Left colon (tissue), 2 donors: ENCODE measurements at regions not wholly inside any gene's neighbourhood (a gene's known extent, or its start where the extent isn't known, plus 50 kb on each side); places are given as distances from the start of the nearest gene placed in this dataset.
"Not testable (repeated sequence)": the region's sequence is repeated elsewhere in the genome, so short reads cannot be mapped to it uniquely, and the experiment has no call there.

Experiments
- ATAC-seq: fragments of 200-7000 bp; cut with Tn5 transposase; one replicate; pipeline ENCODE4 v1.9.1; 2020; ENCODE audit warnings: mild to moderate bottlenecking, moderate library complexity
- DNase-seq, 2 donors: peaks; one replicate each; pipeline ENCODE4 v3.0.0-alpha.2; 2020
- intact Hi-C, 2 donors: fragments of 100-400 bp; cut with DNase I in 1 of 2; cut with micrococcal nuclease in 1 of 2; formaldehyde crosslinking; loops; one replicate each; pipeline versions ENCODE4 v1.11.2 to v1.14.0; 2022; cut with DNase I, micrococcal nuclease
- donor health status: DM: no; HTN: no; CAD: no.
- donor health status: DM: yes; HTN: yes; CAD: no.

DNA sequence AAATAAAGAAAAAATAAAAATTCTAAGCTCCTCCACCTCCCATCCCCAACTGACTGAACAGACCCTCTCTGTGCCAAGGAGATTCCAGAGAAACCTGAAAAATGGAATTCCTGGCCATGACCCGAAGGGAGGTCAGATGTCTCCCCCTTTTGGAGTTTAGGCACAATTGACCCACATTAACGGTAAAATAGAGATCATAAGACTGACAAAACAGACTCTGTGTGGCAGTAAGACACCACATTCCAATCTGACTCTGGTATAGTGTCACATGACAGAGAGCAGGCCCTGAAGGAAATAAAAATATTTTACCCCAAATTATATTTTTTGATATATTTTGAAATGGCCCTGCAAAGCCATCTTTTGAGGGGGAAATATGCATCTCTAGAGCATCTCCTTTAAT lies 115.1 kb upstream of the ZKSCAN2 start:
- no peak for DNase-seq
- intact Hi-C loops: no loop called here
- no peak for ATAC-seq

DNA sequence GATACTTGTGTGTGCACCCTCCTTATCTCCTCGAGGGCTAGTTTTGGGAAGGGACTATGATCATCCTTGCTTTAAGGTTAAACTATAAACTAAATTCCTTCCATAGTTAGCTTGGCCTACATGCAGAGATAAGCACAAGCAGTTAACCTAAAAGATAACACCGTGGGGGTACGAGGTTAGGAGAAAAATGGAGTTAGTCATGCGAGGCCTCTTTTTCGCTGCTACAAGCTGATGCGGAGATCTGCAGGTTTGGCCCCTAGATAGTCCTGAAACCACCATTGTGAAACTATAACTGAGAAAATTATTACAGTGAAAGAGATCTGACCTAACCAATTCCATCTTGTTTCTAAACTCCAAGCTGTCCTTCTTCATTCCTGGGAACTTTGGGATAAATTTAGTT lies 113.7 kb upstream of the ZKSCAN2 start:
- DNase-seq: no peak
- intact Hi-C loops: no loop called here
- no peak for ATAC-seq

DNA sequence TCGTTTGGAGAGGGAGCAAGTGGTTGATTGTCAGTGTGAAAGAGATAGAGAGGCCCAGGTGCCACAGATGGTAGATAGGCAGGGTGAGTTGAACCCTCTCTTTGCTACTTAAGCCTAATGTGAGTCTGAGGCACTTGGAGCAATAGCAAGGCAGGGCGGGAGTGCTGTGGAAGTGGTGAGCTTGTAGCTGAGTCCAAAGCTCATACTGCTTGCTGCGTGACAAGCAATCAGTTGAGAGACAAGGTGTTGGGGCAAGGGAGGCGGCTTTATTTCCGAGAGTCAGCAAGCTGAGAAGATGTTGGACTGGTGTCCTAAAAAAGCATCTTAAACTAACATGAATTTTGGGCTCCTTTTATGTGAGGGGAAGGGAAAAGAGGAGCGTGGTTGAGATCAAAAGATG lies 112.9 kb upstream of the ZKSCAN2 start:
- DNase-seq: no peak
- intact Hi-C loops: no loop called here

DNA sequence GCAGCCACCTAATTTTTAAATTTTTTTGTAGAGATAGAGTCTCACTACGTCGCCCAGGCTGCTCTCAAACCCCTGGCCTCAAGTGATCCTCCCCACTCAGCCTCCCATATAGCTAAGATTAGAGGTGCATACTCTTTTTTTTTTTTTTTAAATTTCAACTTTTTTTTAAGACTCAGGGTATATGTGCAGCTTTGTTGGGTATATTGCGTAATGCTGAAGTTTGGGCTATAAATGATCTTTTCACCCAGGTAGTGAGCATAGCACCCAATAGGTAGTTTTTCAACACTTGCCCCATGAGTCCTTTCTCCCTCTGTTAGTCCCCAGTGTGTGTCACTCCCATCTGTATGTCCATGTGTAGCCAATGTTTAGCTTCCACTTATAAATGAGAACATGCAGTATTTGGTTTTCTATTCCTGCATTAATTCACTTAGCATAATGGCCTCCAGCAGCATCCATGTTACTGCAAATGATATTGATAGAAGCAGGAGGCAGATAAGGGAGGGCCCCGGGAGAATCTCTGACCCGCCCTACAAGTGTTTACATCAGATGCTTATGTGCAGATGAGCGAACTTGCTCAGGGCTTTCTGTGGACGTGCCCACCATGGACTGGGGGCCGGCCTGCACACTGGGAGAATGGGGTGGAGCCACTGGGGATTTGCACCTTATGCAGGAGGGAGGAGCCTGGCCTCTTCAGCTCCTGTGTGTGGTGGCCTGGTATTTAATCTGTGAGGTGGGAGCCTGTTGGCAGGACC lies 110.3 kb upstream of the ZKSCAN2 start:
- intact Hi-C loops: no loop called here
- ATAC-seq: no peak
- no peak for DNase-seq

More for the DNA sequence above, 112.9 kb upstream of the ZKSCAN2 start:
- no peak for ATAC-seq

DNA sequence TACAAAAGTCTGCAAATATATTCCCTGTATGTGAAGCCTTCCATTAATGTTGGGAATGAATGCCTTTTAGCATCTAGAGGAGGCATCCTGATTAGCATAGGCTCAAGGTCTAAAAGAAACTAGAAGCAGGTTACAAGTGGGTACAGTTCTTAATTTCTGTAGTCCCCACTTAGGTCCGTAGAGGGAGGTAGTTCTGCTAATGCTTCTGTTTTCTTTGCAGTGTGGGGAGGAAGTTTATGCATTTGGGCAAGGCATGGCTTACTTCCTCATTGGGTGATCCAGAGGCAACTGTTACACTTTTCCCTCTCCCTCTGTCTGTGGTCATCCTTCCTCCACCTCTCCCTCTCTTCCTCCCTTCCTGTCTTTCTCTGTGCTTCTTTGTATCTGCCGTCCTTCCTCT lies 108.4 kb upstream of the ZKSCAN2 start:
- ATAC-seq: no peak
- intact Hi-C loops: no loop called here
- no peak for DNase-seq

DNA sequence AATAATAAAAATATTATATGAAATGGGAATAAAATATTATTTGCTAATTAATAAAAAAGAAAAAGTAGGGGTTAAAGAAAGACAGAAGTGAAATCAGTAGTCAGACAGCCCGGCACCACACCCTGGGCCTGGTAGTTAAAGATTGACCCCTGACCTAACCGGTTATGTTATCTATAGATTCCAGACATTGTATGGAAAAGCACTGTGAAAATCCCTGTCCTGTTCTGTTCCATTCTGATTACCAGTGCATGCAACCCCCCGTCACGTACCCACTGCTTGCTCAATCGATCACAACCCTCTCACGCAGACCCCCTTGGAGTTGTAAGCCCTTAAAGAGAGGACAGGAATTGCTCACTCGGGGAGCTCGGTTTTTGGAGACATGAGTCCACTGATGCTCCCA lies 101.9 kb upstream of the ZKSCAN2 start:
- DNase-seq, intact Hi-C loops: not testable (repeated sequence)

DNA sequence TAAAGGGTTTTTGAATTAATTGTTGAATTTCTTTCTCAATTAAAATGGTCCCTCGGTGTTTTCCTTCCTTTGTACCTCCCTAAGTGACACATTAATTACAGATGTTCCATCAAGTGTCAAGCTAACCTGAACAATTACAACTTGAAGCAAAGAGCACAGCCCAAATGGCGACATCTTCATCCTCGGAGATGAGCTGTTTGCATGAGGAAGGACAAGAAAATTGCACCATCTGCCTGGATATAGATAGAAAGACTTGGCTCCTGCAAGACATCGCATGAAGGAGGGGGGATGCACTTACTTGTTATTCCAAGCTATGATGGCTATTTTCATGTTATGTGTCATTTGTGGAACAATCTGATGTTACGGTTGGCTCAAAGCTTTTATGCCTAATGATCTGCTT lies 86.4 kb upstream of the ZKSCAN2 start:
- intact Hi-C loops: no loop called here
- ATAC-seq (no peak), DNase-seq (no peak)

More for the DNA sequence above, 101.9 kb upstream of the ZKSCAN2 start:
- ATAC-seq: not testable (repeated sequence)

DNA sequence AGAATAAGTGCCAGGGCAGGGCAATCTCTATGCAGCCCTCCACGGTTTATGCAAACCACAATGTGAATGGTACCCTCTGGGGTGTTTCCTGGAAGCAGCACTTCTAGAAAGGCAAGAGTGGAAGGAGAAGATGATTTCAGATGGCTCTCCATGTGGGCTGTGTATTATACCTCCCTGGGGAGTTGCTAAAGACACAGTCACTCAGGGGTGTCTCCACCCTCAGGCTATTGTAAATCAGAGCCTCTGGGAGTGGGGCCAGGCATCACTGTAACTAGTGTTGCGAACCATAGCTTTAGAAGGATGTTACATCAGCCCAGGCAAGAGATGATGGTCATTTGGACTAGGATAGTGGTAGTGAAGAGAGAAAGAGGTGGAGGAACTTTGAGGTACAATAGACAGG lies 83.3 kb upstream of the ZKSCAN2 start:
- intact Hi-C loops: no loop called here
- no peak for ATAC-seq
- no peak for DNase-seq

DNA sequence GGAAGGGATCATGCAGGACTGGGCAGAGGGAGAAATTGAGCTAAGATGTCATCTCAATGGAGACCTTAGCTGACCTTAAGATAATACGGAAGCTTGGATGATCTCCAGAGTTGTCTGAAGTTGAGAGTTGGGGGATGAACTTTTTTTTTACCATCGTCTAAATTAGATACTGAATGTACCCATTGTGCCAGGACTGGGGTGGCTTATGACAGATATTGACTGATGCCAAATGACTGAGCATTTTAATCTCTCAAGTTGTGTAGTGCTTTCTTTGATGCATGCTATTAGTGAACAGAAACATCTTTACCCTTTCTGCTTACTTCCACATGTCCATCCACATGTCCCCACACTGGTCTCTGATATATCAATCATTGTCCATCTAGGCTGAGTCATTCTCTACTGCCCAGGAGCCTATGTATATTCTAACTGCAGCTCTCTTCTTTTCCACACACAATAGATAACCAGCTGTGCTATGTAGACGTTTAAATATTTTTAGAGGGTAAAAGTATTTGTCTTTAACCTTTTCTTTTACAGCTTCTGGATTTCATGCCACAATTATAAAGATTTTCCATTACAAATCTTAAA lies 60.2 kb upstream of the ZKSCAN2 start:
- no peak for ATAC-seq
- intact Hi-C loops: no loop called here

DNA sequence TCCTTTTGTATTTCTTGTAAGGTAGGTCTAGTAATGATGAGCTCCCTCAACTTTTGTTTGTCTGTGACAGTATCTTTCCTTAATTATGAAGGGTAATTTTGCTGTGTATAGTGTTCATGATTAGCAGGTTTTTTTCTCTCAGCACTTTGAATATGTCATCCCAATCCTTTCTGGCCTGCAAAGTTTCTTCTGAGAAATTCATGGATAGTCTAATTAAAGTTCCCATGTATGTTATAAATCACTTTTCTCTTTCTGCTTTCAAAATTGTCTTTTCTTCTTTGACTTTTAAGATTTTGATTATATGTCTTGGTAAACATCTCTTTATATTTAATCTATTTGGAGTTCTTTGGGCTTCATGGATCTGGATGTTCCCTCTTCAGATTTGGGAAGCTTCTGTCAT lies 54.3 kb upstream of the ZKSCAN2 start:
- no peak for ATAC-seq
- no peak for DNase-seq
- intact Hi-C loops: no loop called here

More for the DNA sequence above, 60.2 kb upstream of the ZKSCAN2 start:
- DNase-seq: no peak

DNA sequence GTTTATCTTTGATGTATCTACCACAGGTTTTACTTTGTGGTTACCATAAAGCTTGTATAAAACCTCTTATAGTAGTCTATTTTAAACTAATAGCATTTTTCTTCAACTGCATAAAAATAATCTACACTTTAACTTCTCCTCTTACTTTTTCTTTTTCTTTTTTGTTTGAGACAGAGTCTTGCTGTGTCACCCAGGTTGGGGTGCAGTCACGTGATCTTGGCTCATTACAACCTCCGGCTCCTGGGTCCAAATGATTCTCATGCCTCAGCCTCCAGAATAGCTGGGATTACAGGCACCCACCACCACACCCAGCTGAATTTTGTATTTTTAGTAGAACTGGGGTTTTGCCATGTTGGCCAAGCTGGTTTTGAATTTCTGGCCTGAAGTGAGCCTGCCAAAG lies 53.4 kb upstream of the ZKSCAN2 start:
- no peak for ATAC-seq
- DNase-seq: no peak
- intact Hi-C loops: no loop called here
